Pons (tissue), 1 donor: ENCODE measurements at regions not wholly inside any gene's neighbourhood (a gene's known extent, or its start where the extent isn't known, plus 50 kb on each side); places are given as distances from the start of the nearest gene placed in this dataset.

Experiments used
- DNase-seq: peaks from one replicate; pipeline ENCODE4 v3.0.0-alpha.2; 2016; ENCODE audit warnings: low spot score

DNA sequence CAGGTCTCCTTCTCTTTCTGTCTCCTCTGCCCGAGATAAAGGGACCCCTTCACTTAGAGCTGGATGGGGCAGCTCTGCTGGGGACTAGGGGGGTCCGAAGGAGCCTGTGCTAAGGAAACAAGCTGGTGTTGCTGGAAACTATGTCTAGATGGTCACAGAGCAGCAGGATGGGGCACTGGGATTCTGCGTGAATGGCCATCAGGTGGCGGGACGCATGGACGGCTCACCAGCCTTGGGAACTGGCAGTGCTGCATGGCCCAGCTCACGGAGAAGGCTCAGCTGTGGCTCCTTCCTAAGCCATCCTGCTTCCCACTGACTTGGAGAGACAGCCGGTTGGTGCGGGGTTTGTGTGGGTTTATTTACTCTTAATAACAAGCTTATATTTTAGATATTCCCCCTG lies 411.8 kb downstream of the ZNF536 start:
- DNase-seq, result no peak

DNA sequence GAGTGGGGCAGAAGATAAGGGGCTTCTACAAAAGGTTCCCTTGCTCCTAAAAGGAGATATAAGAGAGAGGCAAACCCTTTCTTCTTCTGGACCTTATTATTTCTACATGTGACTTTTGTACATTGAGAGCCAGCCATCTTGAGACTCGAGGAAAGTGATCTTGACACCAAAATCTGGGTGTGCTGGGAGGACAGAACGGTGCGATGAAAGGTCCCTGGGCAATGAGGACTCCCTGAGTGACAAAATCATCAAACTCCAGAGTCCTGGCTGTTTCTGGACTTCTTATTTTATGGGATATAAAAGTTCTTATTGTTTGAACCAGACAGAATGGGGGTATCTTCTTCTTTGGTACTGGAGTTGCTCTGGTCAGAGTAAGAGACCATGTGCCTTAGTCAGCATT lies 411.0 kb downstream of the ZNF536 start:
- no peak for DNase-seq

DNA sequence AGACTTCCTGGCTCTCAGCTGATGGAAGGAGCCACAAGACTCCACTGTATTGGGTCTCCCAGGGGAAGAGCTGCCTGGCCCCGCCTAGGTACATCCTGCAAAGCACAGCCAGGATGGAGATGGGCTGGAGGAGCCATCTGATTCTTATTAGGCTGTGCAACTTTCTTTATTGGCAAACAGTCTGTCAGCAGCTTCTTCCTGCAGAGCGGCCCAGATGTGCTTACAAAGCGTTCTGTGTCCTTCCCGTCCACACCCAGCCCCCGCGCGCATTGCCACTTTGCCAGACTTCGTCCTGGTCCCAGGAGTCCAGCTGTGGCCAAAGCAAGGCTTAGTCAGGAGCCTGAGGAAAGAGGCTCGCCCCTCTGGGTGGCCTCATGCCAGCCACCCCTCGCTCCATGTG lies 409.3 kb downstream of the ZNF536 start:
- no peak for DNase-seq

DNA sequence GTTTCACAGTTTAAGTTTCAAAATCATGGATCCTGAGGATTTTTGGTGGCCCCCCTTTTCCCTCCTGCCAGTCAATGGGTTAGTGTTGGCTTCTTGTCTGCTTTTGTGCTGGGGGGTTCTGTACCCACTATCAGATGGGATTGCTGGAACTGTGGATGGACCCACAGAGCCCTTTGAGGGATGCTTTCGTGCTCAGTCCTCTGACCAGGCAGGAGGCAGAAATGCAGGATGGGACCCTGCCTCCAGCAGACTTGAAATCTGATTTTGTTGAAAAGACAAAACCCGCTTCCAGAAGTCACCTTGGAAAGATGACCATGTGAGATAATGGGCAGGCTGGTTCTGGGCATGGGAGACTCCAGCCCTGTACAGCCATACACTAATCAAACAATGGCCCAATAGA lies 408.9 kb downstream of the ZNF536 start:
- DNase-seq, result no peak

DNA sequence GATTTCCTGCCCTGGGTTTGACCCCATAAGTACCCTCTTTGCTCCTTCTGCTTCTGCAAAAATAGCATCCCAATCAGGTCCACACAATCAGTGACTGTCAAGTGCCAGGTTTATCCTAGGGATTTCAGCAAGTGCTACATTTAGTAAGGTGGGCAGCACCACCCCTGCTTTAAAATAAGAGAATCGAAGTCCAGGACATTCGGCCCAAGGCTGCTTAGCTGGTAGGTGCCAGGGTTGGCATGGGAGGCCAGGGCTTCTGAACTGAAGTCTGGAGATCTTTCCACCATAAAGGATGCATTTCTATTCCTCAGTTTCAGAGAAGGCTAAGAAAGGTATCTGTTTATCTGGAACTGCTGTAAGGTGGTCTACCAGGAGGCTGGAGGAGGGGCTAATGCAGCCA lies 408.3 kb downstream of the ZNF536 start:
- no peak for DNase-seq

DNA sequence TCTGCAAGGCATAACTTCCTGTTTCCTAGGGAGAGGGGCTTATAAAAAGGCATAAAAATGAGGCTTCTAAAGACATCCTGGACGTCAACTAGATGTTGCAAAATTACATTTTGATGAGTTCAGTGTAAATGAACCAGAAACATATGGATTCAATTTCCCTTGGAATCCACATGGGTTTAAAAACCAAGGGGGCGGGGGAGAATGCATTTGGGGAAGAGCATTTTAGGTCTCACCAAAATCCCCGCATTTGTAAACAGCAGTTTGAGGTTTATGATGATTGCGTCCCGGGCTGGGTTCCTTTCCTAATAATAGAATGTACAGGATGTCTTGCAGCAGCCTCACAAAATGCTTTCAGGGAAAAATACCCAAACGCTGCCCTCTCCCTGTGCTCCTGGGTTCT lies 407.8 kb downstream of the ZNF536 start:
- DNase-seq, result no peak

GRCh38 chr19:30778961-30779715 lies 407.0 kb downstream of the ZNF536 start:
- no peak for DNase-seq

DNA sequence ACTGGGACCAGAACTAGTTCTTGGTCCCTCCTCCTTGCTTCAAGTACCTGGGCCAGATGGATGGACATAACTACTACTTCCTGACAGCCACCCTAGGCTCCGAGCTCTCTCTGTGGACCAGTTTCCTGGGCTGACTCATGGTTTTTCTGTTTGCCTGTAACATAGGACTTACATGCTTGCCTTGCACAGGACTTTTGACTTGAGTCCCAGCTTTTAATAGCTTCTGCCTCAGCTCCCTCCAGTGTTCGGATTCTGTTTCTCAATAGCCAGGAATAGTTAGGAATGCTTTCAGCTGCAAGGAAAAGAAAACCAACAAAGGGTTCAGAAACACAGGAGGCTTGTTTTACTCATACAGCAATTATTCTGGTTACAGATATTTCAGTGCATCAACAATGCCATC lies 405.9 kb downstream of the ZNF536 start:
- no peak for DNase-seq

DNA sequence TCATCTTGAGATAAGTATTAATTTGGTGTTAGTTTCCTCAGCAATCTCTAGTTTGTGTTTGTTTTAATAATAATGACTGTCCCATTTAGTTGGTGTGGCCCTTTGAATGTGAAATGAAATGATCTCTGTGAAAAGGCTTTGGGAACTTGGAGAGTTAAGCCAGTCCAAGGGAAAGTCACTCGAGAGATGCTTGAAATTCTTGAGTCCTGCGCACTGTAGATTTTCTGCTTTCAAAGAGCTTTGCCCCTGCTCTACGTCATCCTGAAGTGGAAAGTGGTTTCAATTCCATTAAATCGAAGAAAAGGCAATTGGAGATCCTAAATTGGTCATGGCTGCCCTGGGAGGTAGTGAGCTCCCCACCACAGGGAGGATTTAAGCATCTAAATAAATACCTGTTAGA lies 403.8 kb downstream of the ZNF536 start:
- DNase-seq, result no peak

DNA sequence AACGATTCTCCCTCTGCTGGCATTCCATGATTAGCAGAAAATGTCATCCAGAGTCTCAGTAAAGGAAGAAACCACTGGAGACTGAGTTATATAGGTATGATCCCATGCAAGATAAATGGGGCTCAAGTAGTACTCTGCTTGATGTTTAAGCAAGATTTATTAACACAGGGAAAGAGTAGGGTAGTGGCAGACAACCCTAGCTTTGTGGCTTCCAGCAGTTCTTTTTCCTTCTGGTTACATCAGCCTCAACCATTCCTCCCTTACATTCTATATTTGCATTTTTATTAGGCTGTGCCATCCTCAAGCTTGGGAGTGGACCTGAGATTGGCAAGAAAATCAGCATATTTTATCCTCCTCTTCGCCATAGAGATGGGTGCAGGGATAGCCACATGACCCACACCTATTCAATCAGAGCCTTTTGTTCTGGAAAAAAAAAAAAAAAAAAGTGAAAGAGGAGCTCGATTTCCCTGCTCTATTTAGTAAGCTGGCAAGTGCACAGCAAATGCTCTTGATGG lies 402.1 kb downstream of the ZNF536 start:
- DNase-seq, result no peak

DNA sequence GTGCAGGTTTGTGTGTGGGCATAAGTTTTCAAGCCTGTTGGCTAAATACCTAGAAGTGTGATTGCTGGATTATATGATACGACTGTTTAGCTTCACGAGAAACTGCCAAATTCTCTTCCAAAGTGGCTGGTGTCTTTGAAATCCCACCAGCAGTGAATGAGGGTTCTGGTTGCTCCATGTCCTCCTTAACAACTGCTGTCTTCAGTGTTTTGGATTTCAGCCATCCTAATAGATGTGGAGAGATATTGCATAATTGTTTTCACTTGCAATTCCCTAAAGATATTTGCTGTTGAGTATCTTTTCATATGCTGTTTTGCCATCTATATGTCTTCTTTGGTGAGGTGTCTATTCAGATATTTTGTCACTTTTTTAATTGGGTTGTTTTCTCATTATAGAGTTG lies 390.5 kb downstream of the ZNF536 start:
- no peak for DNase-seq

GRCh38 chr19:30760014-30760413 lies 387.8 kb downstream of the ZNF536 start:
- no peak for DNase-seq

DNA sequence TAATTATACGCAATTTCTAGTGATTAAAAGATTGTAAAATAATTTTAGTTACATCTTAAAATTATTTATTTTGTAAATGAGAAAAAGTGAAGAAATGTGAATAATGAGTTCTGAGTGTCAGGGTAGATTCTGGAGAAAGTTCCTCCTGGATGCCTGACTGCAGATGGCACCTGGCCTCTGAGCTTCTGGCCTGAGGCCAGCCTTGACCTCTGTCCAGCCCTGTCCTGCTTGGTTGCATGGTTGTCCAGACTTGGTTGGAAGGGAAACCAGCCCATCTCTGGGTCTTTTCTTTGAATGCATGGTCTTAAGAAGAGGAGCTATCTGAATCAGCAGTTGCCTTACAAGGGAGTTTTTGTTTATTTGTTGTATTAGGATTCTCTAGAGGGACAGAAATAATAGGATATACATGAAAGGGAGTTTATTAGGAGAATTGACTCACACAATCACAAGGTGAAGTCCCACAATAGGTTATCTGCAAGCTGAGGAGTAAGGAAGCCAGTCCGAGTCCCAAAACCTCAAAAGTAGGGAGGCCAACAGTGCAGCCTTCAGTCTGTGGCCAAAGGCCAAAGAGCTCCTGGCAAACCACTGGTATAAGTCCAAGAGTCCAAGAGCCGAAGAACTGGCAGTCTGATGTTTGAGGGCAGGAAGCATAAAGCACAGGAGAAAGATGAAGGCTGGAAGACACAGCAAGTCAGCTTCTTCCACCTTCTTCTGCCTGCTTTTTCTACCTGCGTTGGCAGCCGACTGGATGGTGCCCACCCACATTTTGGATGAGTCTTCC lies 385.8 kb downstream of the ZNF536 start:
- no peak for DNase-seq

- no peak for DNase-seq
These were observed 385.1 kb downstream of the ZNF536 start for GRCh38 chr19:30757104-30757836.

DNA sequence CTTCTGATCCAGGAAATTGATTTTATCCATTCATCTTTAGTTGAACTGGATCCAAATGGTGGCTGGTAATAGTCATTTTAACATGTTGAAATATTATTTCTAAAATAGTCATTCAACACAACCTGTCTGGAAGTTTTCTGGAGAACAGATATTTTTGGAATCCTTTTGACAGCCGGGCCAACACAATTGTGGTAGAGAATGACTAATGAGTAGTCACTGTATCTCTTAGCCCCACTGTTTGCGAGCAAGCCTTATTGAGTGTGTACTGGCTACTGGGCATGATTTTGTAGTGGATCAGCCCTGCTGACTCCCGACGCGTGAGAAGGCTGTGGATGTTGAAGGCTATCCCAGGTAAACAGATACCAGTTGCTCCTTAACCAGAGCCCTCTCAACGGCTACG lies 383.4 kb downstream of the ZNF536 start:
- DNase-seq, result no peak

GRCh38 chr19:30754162-30754561 lies 382.0 kb downstream of the ZNF536 start:
- DNase-seq, result no peak

DNA sequence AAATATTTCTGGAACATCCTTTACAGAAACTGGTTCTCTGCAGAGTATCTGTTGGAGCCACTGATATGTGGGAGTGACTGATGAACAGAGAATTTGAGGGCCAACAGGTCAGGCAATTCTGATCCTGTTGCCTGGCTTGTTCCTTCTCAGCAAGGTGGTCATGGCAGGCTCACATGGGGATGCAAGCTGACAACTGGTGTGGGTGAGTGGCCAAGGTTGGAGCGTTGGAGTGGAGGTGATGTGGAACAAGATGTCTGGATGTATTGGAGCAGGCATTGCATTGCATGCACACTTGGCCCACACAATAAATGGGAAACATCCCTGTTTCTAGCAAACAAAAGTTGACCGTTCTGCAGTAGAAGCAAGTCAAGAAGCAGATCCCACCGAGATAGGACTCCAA lies 380.7 kb downstream of the ZNF536 start:
- DNase-seq, result no peak

DNA sequence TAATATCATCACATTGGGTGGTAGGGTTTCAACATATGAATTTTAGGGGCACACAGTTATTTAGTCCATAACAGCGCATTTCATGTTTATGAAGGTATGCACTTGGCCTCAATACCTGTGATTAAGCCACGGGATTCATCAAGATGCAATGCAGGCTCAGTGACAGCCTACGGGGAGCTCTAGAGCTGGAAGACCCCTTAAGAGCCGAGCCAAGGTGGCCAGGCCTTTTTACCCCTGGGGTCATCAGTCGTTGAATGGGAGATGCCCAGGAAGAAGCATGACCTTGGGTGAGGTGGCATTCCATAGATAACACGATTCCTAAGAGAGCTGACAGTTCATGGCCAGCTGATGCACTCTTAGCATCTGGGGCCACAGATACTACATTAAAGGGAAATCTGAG lies 380.0 kb downstream of the ZNF536 start:
- DNase-seq, result no peak

- DNase-seq, result no peak
These were observed 373.3 kb downstream of the ZNF536 start for GRCh38 chr19:30745476-30745985.

DNA sequence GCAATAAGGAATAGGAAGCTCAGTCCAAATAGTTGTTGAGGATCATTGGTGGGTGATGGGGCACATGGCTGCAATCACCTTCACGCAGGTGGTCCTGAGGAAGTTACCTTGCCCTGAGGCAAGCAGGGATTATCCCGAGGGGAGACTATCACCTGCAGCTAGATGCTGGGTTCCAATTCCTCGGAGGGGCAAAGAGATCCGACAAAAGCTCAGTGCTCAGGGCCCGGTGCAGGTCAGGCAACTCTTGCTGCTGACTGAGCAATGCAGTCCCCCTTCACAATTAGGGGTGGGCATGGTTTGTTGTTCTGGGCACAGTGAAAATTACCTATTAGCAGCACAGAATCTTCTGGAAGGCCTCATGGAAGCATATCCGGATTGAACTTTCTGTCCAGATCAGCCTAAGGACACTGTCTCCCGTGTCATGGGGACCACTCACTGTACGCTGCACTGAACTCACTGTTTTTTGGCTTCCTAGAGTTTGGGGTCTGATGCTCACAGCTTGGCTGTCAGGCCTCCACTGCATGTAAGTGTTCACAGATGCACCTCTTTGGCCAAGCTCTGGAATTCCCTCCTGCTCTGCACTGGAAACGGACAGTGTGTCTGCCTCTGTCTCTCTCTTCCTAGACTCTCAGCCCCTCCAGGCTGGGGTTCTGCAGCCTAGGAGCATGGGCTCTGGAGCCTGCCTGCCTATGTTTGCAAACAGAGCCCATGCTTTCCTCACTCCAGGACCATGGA lies 372.7 kb downstream of the ZNF536 start:
- no peak for DNase-seq

- DNase-seq, result no peak
These were observed 371.5 kb downstream of the ZNF536 start for GRCh38 chr19:30743702-30744101.

DNA sequence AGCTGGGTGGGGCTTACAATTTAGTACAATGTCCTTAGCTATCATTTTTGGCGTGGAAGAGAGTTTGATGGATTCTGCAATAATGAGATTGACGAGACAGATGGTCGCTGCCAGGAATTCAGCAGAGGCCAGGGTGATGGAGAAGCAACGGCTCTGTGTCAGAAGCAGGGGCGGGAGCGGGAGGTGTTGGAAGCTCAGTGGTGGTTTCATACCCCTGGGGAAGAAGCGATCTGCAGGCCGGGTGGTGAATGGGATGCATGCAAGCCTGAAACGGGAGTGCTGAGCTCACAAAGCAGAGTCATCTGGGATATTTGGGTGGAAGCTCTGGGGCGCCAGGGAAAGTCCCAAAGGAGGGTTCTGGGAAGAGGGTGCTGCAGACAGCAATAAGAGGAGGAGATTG lies 370.8 kb downstream of the ZNF536 start:
- no peak for DNase-seq
